ENCODE measurements at regions not wholly inside any gene's neighbourhood (a gene's known extent, or its start where the extent isn't known, plus 50 kb on each side); places are given as distances from the start of the nearest gene placed in this dataset.

DNA sequence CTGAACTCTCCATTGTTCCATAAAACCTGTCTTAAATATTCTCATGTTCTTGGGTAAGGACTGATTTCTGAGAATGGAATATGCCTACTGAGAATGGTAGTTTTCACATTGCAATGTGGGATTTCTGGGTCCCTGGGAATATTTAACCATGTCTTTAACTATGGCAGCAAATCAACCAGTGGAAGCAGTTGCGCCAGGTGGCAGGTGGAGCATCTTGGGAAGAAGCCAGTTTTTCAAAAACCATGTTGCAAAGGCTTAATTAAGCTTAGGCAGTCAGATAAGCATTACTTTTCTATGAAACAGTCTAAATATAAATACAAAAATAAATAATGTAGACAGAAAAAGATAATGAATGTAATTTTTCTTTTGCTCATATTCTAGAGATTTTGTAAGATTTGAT lies 448.1 kb downstream of the ADAMTS20 start:
- Histone ChIP-seq H3K4me1 (no peaks in the 10 kb centered on the region), H3K9me3 (no peaks in the 10 kb centered on the region), H3K27me3 (no peaks in the 10 kb centered on the region), H3K27ac (no peak overlapping the region), H3K4me3 (no peak overlapping the region), H3K36me3 (no peaks in the 10 kb centered on the region)
- intact Hi-C loops (cut with DNase I), result no loop called here
- DNase-seq (ENCODE audit: extremely low spot score in 2 of 2), result no peak
- no peak for TF ChIP-seq POLR2A (IDR thresholded peaks at IDR 0.05)
- no peak for TF ChIP-seq POLR2AphosphoS5 (IDR thresholded peaks at IDR 0.05; ENCODE audit: insufficient read depth in 1 of 2, low read depth in 1 of 2)
- TF ChIP-seq, protein P1, sequence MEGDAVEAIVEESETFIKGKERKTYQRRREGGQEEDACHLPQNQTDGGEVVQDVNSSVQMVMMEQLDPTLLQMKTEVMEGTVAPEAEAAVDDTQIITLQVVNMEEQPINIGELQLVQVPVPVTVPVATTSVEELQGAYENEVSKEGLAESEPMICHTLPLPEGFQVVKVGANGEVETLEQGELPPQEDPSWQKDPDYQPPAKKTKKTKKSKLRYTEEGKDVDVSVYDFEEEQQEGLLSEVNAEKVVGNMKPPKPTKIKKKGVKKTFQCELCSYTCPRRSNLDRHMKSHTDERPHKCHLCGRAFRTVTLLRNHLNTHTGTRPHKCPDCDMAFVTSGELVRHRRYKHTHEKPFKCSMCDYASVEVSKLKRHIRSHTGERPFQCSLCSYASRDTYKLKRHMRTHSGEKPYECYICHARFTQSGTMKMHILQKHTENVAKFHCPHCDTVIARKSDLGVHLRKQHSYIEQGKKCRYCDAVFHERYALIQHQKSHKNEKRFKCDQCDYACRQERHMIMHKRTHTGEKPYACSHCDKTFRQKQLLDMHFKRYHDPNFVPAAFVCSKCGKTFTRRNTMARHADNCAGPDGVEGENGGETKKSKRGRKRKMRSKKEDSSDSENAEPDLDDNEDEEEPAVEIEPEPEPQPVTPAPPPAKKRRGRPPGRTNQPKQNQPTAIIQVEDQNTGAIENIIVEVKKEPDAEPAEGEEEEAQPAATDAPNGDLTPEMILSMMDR (IDR thresholded peaks at IDR 0.05), result no peak

DNA sequence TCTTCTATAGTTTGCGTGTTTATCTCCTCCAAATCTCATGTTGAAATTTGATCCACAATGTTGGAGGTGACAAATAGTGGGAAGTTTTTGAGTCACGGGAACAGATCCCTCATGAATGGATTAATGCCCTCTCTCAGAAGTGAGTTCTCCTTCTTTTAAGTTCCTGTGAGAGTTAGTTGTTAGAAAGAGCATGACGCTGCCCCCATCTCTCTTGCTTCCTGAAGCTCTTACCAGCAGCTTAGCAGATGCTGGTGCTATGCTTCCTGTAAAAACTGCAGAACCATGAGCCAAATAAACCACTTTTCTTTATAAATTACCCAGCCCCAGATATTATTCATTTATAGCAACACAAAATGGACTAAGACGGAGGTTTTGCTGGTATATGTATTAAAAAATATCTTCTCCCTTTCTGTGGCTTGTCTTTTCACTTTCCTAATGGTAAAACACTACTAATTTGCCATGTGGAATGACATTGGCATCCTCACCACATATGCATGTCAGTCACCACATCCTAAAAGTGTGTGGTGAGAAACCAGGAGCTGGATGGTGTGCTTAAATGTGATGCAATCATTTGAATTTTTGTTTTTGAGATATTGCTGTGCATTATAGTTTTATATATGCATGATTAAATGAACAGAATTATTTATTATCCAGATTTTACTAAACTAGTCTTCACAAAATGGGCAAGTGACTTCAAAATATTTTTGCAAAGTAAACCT lies 449.3 kb downstream of the ADAMTS20 start:
- intact Hi-C loops (cut with DNase I), result no loop called here
- TF ChIP-seq, protein P1 (IDR thresholded peaks at IDR 0.05), result no peak
- H3K36me3 ChIP-seq, result no peaks in the 10 kb centered on the region
- no peak for DNase-seq (ENCODE audit: extremely low spot score in 2 of 2)
- no peak overlapping the region for H3K4me3 ChIP-seq
- H3K27ac ChIP-seq, result no peak overlapping the region
- no peaks in the 10 kb centered on the region for H3K9me3 ChIP-seq
- H3K4me1 ChIP-seq, result peaks cover 6% of the 10 kb centered on the region
- no peaks in the 10 kb centered on the region for H3K27me3 ChIP-seq

DNA sequence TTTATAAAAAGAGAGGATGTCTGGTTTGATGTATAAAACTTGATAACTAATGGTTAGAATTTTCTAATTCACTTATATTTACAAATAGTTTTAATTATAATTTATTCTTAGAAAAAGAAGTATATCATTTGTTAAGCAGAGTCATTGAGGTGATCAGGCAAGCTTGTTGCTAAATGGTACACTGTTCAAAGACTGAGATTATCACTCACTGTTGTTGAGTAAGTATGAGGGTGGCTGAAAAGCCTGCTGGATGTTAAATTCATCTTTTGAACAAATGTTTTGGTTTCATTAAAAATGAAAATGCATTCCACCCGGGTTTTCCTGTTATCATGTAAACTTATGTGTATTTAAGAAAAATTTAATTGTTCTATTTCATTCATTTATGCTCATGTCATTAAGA lies 451.8 kb downstream of the ADAMTS20 start:
- H3K27me3 ChIP-seq, result no peaks in the 10 kb centered on the region
- H3K4me3 ChIP-seq, result no peak overlapping the region
- intact Hi-C loops (cut with DNase I), result no loop called here
- no peak overlapping the region for H3K27ac ChIP-seq
- H3K9me3 ChIP-seq, result no peaks in the 10 kb centered on the region
- H3K36me3 ChIP-seq, result no peaks in the 10 kb centered on the region
- TF ChIP-seq, protein P1 (IDR thresholded peaks at IDR 0.05), result no peak
- TF ChIP-seq POLR2A (IDR thresholded peaks at IDR 0.05), result no peak
- no peak for DNase-seq (ENCODE audit: extremely low spot score in 2 of 2)
- H3K4me1 ChIP-seq, result peaks cover 8% of the 10 kb centered on the region

DNA sequence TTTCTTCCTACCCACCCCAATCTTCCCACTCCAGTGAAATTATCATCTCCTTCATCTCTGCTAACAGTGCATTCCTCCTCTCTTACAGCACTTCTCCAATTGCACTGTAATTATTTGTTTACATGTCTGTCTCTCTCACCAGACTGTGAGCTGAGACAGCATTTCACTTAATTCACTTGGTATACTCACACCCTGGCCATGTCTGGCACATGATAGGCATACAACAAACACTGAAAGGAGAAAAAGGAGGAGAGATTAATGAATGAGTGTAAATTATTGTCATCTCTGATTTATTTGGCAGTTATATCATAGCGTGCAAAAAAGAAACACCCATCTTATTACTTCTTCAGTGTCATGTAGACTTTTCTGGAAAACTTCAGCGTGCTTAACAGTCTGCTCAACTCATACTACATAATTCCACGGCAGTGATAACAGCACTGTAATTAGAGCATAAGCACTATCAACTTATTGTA lies 452.3 kb downstream of the ADAMTS20 start:
- Histone ChIP-seq H3K36me3 (no peaks in the 10 kb centered on the region), H3K27me3 (no peaks in the 10 kb centered on the region), H3K9me3 (no peaks in the 10 kb centered on the region), H3K4me3 (no peak overlapping the region), H3K27ac (no peak overlapping the region), H3K4me1 (peaks cover 8% of the 10 kb centered on the region)
- intact Hi-C loops (cut with DNase I), result no loop called here
- DNase-seq (ENCODE audit: extremely low spot score in 2 of 2), result no peak
- TF ChIP-seq POLR2A (IDR thresholded peaks at IDR 0.05) (no peak), POLR2AphosphoS5 (IDR thresholded peaks at IDR 0.05; ENCODE audit: insufficient read depth in 1 of 2, low read depth in 1 of 2) (no peak)
- TF ChIP-seq, protein P1 (IDR thresholded peaks at IDR 0.05), result no peak

DNA sequence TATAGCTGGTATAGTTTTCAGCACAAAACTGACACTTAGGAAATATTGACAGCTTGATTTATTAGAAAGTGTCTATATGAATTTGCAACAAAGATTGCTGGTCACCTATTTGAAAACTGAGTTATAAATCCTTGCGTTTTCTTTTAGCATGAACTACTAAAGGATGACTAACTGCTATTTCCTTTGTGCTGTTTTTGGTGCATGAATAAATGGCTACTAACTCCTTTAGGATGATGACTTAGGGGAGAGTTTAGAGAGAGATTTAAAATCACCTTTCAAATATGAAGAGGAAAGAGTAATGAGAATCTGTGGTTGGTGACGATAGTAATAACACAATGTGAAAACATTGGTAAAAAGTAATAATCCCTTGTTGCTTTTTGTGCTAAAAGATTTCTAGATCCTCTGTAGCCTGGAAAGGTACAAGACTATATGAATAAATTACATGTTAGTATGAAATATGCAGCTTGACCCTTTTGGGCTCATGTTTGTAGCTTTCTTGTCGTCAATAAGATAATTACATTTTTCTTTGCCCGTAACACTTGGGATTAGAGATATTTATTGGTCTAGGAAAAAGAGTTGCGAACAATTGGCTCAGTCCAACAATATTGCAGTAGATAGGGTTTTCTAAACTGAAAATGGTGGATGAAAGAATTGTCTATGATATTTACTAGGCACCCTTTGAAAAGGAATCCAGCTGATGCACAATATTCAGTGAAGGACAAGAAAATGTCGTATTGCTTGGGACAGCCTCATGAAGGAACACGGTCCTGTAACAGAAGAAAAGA lies 453.0 kb downstream of the ADAMTS20 start:
- TF ChIP-seq, protein P1 (IDR thresholded peaks at IDR 0.05), result no peak
- TF ChIP-seq POLR2AphosphoS5 (IDR thresholded peaks at IDR 0.05; ENCODE audit: insufficient read depth in 1 of 2, low read depth in 1 of 2) (no peak), POLR2A (IDR thresholded peaks at IDR 0.05) (no peak)
- peaks cover 8% of the 10 kb centered on the region for H3K4me1 ChIP-seq
- no peak overlapping the region for H3K27ac ChIP-seq
- no peaks in the 10 kb centered on the region for H3K9me3 ChIP-seq
- H3K4me3 ChIP-seq, result no peak overlapping the region
- no peak for DNase-seq (ENCODE audit: extremely low spot score in 2 of 2)
- intact Hi-C loops (cut with DNase I), result no loop called here
- no peaks in the 10 kb centered on the region for H3K27me3 ChIP-seq
- no peaks in the 10 kb centered on the region for H3K36me3 ChIP-seq

All from vagina (tissue), 2 donors.